Epithelial cell of esophagus (primary cell): ENCODE measurements at regions not wholly inside any gene's neighbourhood (a gene's known extent, or its start where the extent isn't known, plus 50 kb on each side); places are given as distances from the start of the nearest gene placed in this dataset.

ENCODE experiments used
- DNase-seq: peaks from one replicate; pipeline ENCODE4 v3.0.0; 2010; ENCODE audit warnings: low read depth
- H3K4me3 ChIP-seq: 2 replicates; pipeline ENCODE4 v1.5.1; 2011; ENCODE audit warnings: mild to moderate bottlenecking, low read length, control low read depth
- CTCF ChIP-seq: IDR thresholded peaks from 2 replicates; pipeline ENCODE4 v1.5.1; 2011; ENCODE audit warnings: low read depth, mild to moderate bottlenecking, low read length, control low read depth, inconsistent platforms; ENCODE audit not compliant: insufficient read depth; ENCODE audit errors: missing control alignments

DNA sequence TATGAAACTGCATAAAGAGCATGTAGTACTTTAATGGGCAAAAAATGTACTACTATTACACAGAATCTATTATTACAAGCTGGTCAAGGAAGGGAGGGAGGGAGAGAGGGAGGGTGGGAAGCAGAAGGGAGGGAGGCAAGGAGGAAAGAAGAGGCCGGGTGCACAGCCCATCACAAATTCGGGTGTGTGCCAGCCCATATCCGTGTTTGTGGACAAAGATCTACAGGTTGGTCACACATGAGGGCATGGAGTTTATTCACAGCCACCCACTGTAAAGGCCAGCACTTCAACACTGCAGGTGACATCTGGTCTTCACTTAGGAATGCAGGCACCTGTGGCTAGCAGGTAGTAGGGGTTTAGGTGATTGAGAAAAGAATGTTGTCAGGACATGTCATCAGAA is 352.5 kb upstream of the NBEA start:
- H3K4me3 ChIP-seq = no peak overlapping the region
- no peak for DNase-seq
- no peak for TF ChIP-seq CTCF

GRCh38 chr13:34591129-34591528 is 350.9 kb upstream of the NBEA start:
- no peak for DNase-seq
- TF ChIP-seq CTCF = no peak
- no peak overlapping the region for H3K4me3 ChIP-seq

GRCh38 chr13:34591900-34592529 is 350.1 kb upstream of the NBEA start:
- no peak for TF ChIP-seq CTCF
- no peak overlapping the region for H3K4me3 ChIP-seq
- no peak for DNase-seq

GRCh38 chr13:34593658-34594057 is 348.4 kb upstream of the NBEA start:
- no peak for TF ChIP-seq CTCF
- no peak overlapping the region for H3K4me3 ChIP-seq
- DNase-seq = no peak

- DNase-seq = no peak
- TF ChIP-seq CTCF = no peak
- no peak overlapping the region for H3K4me3 ChIP-seq
These were observed 347.6 kb upstream of the NBEA start for GRCh38 chr13:34594507-34594906.

- H3K4me3 ChIP-seq = no peak overlapping the region
- no peak for TF ChIP-seq CTCF
- no peak for DNase-seq
These were observed 333.7 kb upstream of the NBEA start for GRCh38 chr13:34608331-34608730.

GRCh38 chr13:34611671-34612070 is 330.4 kb upstream of the NBEA start:
- no peak overlapping the region for H3K4me3 ChIP-seq
- no peak for TF ChIP-seq CTCF
- DNase-seq = no peak
